Neural cell (in vitro differentiated cells): ENCODE measurements at regions not wholly inside any gene's neighbourhood (a gene's known extent, or its start where the extent isn't known, plus 50 kb on each side); places are given as distances from the start of the nearest gene placed in this dataset.

Experiments used
- EP300 ChIP-seq: fragments of 450-650 bp; conservative IDR thresholded peaks from 2 replicates; pipeline ENCODE4 v1.6.1; 2014; ENCODE audit warnings: antibody characterized with exemption, mild to moderate bottlenecking, moderate library complexity; ENCODE audit not compliant: poor library complexity, severe bottlenecking
- EZH2 ChIP-seq: fragments of 200-600, 300-800 bp; shearing (Covaris generic), sonication (generic); IDR thresholded peaks from 2 replicates; pipeline ENCODE4 v1.6.1; 2014; ENCODE audit warnings: antibody characterized with exemption, low read length, borderline replicate concordance, mild to moderate bottlenecking; ENCODE audit not compliant: insufficient read depth, poor library complexity, severe bottlenecking
- MXI1 ChIP-seq: fragments of 450-650 bp; conservative IDR thresholded peaks from 2 replicates; pipeline ENCODE4 v1.6.1; 2014; ENCODE audit warnings: antibody characterized with exemption, mild to moderate bottlenecking; ENCODE audit not compliant: poor library complexity, severe bottlenecking
- POLR2AphosphoS5 ChIP-seq: IDR thresholded peaks from 2 replicates; pipeline ENCODE4 v1.6.1; 2012
- SMC3 ChIP-seq: fragments of 450-650 bp; conservative IDR thresholded peaks from 2 replicates; pipeline ENCODE4 v1.6.1; 2014; ENCODE audit warnings: antibody characterized with exemption, mild to moderate bottlenecking, moderate library complexity; ENCODE audit not compliant: poor library complexity
- TAF1 ChIP-seq: IDR thresholded peaks from 2 replicates; pipeline ENCODE4 v1.6.1; 2012; ENCODE audit warnings: low read depth
- TF ChIP-seq, protein P1 (sequence below): fragments of 450-650 bp; IDR thresholded peaks from 2 replicates; pipeline ENCODE4 v1.5.1; 2014; ENCODE audit warnings: antibody characterized with exemption, mild to moderate bottlenecking, moderate library complexity; ENCODE audit not compliant: poor library complexity, severe bottlenecking
- TF ChIP-seq, protein P2 (sequence below): IDR thresholded peaks from 2 replicates; pipeline ENCODE4 v1.6.1; 2012; ENCODE audit warnings: borderline replicate concordance

GRCh38 chr15:46671336-46671735, 1036.5 kb downstream of the SQOR start:
- TF ChIP-seq, protein P1, sequence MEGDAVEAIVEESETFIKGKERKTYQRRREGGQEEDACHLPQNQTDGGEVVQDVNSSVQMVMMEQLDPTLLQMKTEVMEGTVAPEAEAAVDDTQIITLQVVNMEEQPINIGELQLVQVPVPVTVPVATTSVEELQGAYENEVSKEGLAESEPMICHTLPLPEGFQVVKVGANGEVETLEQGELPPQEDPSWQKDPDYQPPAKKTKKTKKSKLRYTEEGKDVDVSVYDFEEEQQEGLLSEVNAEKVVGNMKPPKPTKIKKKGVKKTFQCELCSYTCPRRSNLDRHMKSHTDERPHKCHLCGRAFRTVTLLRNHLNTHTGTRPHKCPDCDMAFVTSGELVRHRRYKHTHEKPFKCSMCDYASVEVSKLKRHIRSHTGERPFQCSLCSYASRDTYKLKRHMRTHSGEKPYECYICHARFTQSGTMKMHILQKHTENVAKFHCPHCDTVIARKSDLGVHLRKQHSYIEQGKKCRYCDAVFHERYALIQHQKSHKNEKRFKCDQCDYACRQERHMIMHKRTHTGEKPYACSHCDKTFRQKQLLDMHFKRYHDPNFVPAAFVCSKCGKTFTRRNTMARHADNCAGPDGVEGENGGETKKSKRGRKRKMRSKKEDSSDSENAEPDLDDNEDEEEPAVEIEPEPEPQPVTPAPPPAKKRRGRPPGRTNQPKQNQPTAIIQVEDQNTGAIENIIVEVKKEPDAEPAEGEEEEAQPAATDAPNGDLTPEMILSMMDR, result no peak
- no peak for TF ChIP-seq TAF1
- TF ChIP-seq, protein P2, sequence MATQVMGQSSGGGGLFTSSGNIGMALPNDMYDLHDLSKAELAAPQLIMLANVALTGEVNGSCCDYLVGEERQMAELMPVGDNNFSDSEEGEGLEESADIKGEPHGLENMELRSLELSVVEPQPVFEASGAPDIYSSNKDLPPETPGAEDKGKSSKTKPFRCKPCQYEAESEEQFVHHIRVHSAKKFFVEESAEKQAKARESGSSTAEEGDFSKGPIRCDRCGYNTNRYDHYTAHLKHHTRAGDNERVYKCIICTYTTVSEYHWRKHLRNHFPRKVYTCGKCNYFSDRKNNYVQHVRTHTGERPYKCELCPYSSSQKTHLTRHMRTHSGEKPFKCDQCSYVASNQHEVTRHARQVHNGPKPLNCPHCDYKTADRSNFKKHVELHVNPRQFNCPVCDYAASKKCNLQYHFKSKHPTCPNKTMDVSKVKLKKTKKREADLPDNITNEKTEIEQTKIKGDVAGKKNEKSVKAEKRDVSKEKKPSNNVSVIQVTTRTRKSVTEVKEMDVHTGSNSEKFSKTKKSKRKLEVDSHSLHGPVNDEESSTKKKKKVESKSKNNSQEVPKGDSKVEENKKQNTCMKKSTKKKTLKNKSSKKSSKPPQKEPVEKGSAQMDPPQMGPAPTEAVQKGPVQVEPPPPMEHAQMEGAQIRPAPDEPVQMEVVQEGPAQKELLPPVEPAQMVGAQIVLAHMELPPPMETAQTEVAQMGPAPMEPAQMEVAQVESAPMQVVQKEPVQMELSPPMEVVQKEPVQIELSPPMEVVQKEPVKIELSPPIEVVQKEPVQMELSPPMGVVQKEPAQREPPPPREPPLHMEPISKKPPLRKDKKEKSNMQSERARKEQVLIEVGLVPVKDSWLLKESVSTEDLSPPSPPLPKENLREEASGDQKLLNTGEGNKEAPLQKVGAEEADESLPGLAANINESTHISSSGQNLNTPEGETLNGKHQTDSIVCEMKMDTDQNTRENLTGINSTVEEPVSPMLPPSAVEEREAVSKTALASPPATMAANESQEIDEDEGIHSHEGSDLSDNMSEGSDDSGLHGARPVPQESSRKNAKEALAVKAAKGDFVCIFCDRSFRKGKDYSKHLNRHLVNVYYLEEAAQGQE, result no peak
- TF ChIP-seq POLR2AphosphoS5, result no peak
- TF ChIP-seq EZH2, result no peak
- TF ChIP-seq EP300, result no peak
- no peak for TF ChIP-seq SMC3
- no peak for TF ChIP-seq MXI1
